Mammary epithelial cell (primary cell): ENCODE measurements at regions not wholly inside any gene's neighbourhood (a gene's known extent, or its start where the extent isn't known, plus 50 kb on each side); places are given as distances from the start of the nearest gene placed in this dataset.

ENCODE experiments used
- EZH2 ChIP-seq: IDR thresholded peaks from 2 replicates; pipeline ENCODE4 v1.6.1; 2012; ENCODE audit warnings: low read length, inconsistent platforms, borderline replicate concordance
- TF ChIP-seq, protein P1 (sequence below), 2 donors: IDR thresholded peaks in 1 of 2; conservative IDR thresholded peaks in 1 of 2; 2 replicates each; pipeline ENCODE4 v1.5.1; 2011 to 2012; ENCODE audit warnings: inconsistent platforms in 2 of 2, low read length in 2 of 2, mild to moderate bottlenecking in 2 of 2, control low read depth in 1 of 2, low read depth in 1 of 2; ENCODE audit not compliant: insufficient read depth in 1 of 2; ENCODE audit errors: extremely low read depth in 1 of 2

DNA sequence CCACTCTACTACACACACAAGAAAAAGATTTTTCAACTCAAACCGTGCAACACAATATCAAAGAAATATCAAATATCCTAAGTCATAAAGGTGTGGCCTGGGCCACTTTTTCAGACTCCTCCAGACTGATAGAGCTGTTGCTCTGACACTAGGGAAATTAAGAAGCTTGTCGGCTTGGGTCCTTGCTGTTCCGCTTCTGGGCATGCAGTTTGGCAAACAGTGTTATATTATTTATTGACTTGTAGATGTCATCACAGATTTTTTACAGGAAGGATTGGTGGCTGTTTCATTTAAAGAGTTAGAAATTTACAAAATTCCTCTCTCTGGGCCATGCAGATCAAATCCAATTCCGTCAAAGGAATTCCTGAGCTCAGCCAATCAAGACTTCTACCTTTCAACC is 64.5 kb upstream of the EPCAM start:
- TF ChIP-seq, protein P1, sequence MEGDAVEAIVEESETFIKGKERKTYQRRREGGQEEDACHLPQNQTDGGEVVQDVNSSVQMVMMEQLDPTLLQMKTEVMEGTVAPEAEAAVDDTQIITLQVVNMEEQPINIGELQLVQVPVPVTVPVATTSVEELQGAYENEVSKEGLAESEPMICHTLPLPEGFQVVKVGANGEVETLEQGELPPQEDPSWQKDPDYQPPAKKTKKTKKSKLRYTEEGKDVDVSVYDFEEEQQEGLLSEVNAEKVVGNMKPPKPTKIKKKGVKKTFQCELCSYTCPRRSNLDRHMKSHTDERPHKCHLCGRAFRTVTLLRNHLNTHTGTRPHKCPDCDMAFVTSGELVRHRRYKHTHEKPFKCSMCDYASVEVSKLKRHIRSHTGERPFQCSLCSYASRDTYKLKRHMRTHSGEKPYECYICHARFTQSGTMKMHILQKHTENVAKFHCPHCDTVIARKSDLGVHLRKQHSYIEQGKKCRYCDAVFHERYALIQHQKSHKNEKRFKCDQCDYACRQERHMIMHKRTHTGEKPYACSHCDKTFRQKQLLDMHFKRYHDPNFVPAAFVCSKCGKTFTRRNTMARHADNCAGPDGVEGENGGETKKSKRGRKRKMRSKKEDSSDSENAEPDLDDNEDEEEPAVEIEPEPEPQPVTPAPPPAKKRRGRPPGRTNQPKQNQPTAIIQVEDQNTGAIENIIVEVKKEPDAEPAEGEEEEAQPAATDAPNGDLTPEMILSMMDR (conservative IDR thresholded peaks at IDR 0.05 in 1 of 2, IDR thresholded peaks at IDR 0.05 in 1 of 2; ENCODE audit: extremely low read depth in 1 of 2, insufficient read depth in 1 of 2, low read depth in 1 of 2, low read length in 2 of 2): no peak
- TF ChIP-seq EZH2: no peak
